Hepatocyte (in vitro differentiated cells): ENCODE measurements at regions not wholly inside any gene's neighbourhood (a gene's known extent, or its start where the extent isn't known, plus 50 kb on each side); places are given as distances from the start of the nearest gene placed in this dataset.

Experiments
- DNase-seq: peaks from one replicate; pipeline ENCODE4 v3.0.0-alpha.2; 2016; ENCODE audit warnings: low spot score
- H2AFZ ChIP-seq: fragments of 200-600 bp; sonication (generic); 2 replicates; pipeline ENCODE4 v1.6.0; 2016; ENCODE audit warnings: antibody characterized with exemption, mild to moderate bottlenecking
- H3K27ac ChIP-seq: fragments of 200-600 bp; sonication (generic); 2 replicates; pipeline ENCODE4 v1.5.1; 2016; ENCODE audit warnings: mild to moderate bottlenecking
- H3K27me3 ChIP-seq: fragments of 200-600 bp; sonication (generic); 2 replicates; pipeline ENCODE4 v1.6.1; 2016
- H3K36me3 ChIP-seq: fragments of 200-600 bp; sonication (generic); replicated peaks from 2 replicates; pipeline ENCODE4 v1.5.1; 2016; ENCODE audit warnings: low read depth; ENCODE audit not compliant: insufficient read depth
- H3K4me1 ChIP-seq: fragments of 200-600 bp; sonication (generic); 2 replicates; pipeline ENCODE4 v1.5.1; 2016; ENCODE audit warnings: mild to moderate bottlenecking, moderate library complexity; ENCODE audit not compliant: insufficient read depth
- H3K4me2 ChIP-seq: fragments of 200-600 bp; sonication (generic); 2 replicates; pipeline ENCODE4 v1.6.0; 2016
- H3K4me3 ChIP-seq: fragments of 200-600 bp; sonication (generic); 2 replicates; pipeline ENCODE4 v1.5.1; 2016; ENCODE audit warnings: mild to moderate bottlenecking
- H3K79me2 ChIP-seq: fragments of 200-600 bp; sonication (generic); 2 replicates; pipeline ENCODE4 v1.6.0; 2017; ENCODE audit warnings: mild to moderate bottlenecking
- H3K9me2 ChIP-seq: fragments of 200-600 bp; sonication (generic); replicated peaks from 2 replicates; pipeline ENCODE4 v1.6.0; 2017; ENCODE audit warnings: mild to moderate bottlenecking; ENCODE audit not compliant: insufficient read depth
- H3K9me3 ChIP-seq: fragments of 200-600 bp; sonication (generic); 2 replicates; pipeline ENCODE4 v1.5.1; 2016; ENCODE audit warnings: low read depth, mild to moderate bottlenecking
- H4K20me1 ChIP-seq: fragments of 200-600 bp; sonication (generic); 2 replicates; pipeline ENCODE4 v1.6.0; 2016; ENCODE audit warnings: mild to moderate bottlenecking; ENCODE audit not compliant: insufficient read depth, poor library complexity, severe bottlenecking
- EZH2 ChIP-seq: fragments of 200-600 bp; sonication (generic); IDR thresholded peaks from 2 replicates; pipeline ENCODE4 v1.6.1; 2016; ENCODE audit warnings: antibody characterized with exemption, mild to moderate bottlenecking, borderline replicate concordance
- EZH2phosphoT487 ChIP-seq: fragments of 200-600 bp; sonication (generic); IDR thresholded peaks from one replicate; pipeline ENCODE4 v1.6.1; 2018; ENCODE audit warnings: antibody characterized with exemption, mild to moderate bottlenecking, low read depth, moderate library complexity; ENCODE audit not compliant: unreplicated experiment, severe bottlenecking
- WGBS: methylation state at CpG from one replicate; pipeline ENCODE4 v1.1.6; 2016; ENCODE audit warnings: low lambda C conversion rate; ENCODE audit errors: missing lambda C conversion rate; 5-methylcytosine and 5-hydroxymethylcytosine counted together
- TF ChIP-seq, protein P1 (sequence below): fragments of 200-600 bp; sonication (generic); IDR thresholded peaks from 2 replicates; pipeline ENCODE4 v1.5.1; 2016; ENCODE audit warnings: antibody characterized with exemption, mild to moderate bottlenecking; ENCODE audit not compliant: poor library complexity

DNA sequence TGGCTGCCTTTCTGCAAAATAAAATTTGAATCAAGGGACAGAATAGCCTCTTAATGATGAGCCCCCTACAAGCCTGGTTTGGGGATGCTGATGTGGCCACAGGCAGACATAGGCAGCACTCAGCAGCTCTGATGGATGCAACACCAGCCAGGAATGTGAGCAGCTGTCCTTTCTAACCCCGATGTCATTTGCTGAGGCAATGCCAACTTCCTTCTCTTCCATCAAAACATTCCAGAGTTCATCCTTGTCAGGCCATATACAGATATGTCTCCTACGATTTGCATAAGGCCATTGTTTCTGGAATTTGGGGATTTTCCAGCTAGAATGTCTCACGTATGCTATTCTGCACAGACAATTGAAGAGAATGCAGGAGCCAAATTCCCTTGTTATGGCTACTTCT is 52.1 kb upstream of the MYOCD start:
- Histone ChIP-seq H3K9me3 (no peaks in the 10 kb centered on the region), H3K4me2 (no peak overlapping the region), H3K4me3 (no peak overlapping the region), H3K9me2 (no peaks in the 10 kb centered on the region), H3K4me1 (no peaks in the 10 kb centered on the region), H4K20me1 (no peaks in the 10 kb centered on the region), H3K36me3 (no peaks in the 10 kb centered on the region), H3K27ac (no peak overlapping the region), H2AFZ (no peak overlapping the region), H3K79me2 (no peaks in the 10 kb centered on the region), H3K27me3 (no peaks in the 10 kb centered on the region)
- 70% methylated on average over 3 of the region's 3 CpGs for WGBS
- no peak for DNase-seq
- TF ChIP-seq, protein P1, sequence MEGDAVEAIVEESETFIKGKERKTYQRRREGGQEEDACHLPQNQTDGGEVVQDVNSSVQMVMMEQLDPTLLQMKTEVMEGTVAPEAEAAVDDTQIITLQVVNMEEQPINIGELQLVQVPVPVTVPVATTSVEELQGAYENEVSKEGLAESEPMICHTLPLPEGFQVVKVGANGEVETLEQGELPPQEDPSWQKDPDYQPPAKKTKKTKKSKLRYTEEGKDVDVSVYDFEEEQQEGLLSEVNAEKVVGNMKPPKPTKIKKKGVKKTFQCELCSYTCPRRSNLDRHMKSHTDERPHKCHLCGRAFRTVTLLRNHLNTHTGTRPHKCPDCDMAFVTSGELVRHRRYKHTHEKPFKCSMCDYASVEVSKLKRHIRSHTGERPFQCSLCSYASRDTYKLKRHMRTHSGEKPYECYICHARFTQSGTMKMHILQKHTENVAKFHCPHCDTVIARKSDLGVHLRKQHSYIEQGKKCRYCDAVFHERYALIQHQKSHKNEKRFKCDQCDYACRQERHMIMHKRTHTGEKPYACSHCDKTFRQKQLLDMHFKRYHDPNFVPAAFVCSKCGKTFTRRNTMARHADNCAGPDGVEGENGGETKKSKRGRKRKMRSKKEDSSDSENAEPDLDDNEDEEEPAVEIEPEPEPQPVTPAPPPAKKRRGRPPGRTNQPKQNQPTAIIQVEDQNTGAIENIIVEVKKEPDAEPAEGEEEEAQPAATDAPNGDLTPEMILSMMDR: no peak
- TF ChIP-seq EZH2phosphoT487 (no peak), EZH2 (no peak)
